ENCODE measurements at regions not wholly inside any gene's neighbourhood (a gene's known extent, or its start where the extent isn't known, plus 50 kb on each side); places are given as distances from the start of the nearest gene placed in this dataset.

DNA sequence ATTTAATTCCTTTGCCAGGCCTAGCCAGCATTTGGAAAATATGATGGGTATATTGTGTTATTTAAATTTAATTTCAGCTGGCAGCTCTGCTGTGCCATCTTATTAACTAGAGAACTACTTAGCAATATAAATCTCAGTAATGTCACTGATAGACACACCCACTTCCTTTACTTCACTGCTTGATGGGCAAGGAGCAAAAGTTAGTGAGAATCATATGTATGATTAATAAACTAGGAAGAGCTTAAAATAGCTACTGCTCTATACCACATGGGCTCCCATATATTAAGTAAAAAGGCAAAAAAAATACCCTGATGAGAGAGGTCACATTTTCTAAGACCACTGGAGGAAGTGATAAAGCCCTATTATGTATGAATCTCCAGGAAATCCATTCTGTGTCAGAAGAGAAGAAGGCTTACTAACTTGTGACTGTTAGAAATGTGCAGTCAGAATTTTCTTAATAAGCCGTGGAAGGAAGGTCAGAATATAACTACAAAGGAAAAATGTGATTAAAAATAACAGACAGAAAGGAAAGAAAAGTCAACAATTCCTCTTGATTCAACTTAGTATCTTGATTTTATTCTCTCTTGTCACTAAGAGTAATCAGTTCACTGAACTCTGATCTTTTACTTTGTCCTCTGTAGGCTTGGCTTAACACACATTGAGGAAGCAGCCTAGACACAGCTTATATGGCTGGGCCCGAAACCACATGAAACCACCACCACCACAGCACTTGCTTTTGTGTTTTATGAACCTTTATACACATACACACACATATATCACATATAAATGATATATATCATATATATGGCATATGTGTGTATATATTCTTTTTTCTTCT lies 1233.9 kb upstream of the ALCAM start:
- TF ChIP-seq, protein P1, sequence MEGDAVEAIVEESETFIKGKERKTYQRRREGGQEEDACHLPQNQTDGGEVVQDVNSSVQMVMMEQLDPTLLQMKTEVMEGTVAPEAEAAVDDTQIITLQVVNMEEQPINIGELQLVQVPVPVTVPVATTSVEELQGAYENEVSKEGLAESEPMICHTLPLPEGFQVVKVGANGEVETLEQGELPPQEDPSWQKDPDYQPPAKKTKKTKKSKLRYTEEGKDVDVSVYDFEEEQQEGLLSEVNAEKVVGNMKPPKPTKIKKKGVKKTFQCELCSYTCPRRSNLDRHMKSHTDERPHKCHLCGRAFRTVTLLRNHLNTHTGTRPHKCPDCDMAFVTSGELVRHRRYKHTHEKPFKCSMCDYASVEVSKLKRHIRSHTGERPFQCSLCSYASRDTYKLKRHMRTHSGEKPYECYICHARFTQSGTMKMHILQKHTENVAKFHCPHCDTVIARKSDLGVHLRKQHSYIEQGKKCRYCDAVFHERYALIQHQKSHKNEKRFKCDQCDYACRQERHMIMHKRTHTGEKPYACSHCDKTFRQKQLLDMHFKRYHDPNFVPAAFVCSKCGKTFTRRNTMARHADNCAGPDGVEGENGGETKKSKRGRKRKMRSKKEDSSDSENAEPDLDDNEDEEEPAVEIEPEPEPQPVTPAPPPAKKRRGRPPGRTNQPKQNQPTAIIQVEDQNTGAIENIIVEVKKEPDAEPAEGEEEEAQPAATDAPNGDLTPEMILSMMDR (IDR thresholded peaks at IDR 0.05): no peak
- no peak for TF ChIP-seq ZFX (IDR thresholded peaks at IDR 0.05; ENCODE audit: borderline replicate concordance)

Data from 22Rv1 (cell line).